H1 (cell line): ENCODE measurements at regions not wholly inside any gene's neighbourhood (a gene's known extent, or its start where the extent isn't known, plus 50 kb on each side); places are given as distances from the start of the nearest gene placed in this dataset.

Source experiments
- ATF3 ChIP-seq: IDR thresholded peaks from 2 replicates; pipeline ENCODE4 v1.6.1; 2011; ENCODE audit warnings: low read depth, mild to moderate bottlenecking, low read length; ENCODE audit not compliant: insufficient read depth
- CHD1 ChIP-seq: IDR thresholded peaks from 2 replicates; pipeline ENCODE4 v1.6.1; 2012; ENCODE audit warnings: low read depth, low read length, improper control_type of control experiment
- POLR2A ChIP-seq, 2 experiments: IDR thresholded peaks; 1 replicate in 1 of 2; 2 replicates in 1 of 2; pipeline ENCODE4 v1.6.1; 2011; ENCODE audit warnings: low read depth in 2 of 2, low read length in 2 of 2, mild to moderate bottlenecking in 2 of 2; ENCODE audit errors: control extremely low read depth in 1 of 2
- SIRT6 ChIP-seq: IDR thresholded peaks from one replicate; pipeline ENCODE4 v1.7.1; 2012; ENCODE audit warnings: low read length, inconsistent platforms
- TAF1 ChIP-seq: IDR thresholded peaks from 2 replicates; pipeline ENCODE4 v1.6.1; 2011; ENCODE audit warnings: mild to moderate bottlenecking, low read depth, low read length
- TEAD4 ChIP-seq: IDR thresholded peaks from 2 replicates; pipeline ENCODE4 v1.6.1; 2012; ENCODE audit warnings: low read depth, low read length, inconsistent platforms, mixed read lengths

- no peak for TF ChIP-seq ATF3
- no peak for TF ChIP-seq TAF1
- TF ChIP-seq SIRT6 = no peak
- no peak for TF ChIP-seq POLR2A (IDR thresholded peaks at IDR 0.05; ENCODE audit: control extremely low read depth in 1 of 2, low read depth in 2 of 2, low read length in 2 of 2)
- no peak for TF ChIP-seq CHD1
- no peak for TF ChIP-seq TEAD4
Observed at GRCh38 chr6:47908271-47908670, 126.4 kb downstream of the OPN5 start (continued).
